ENCODE measurements at regions not wholly inside any gene's neighbourhood (a gene's known extent, or its start where the extent isn't known, plus 50 kb on each side); places are given as distances from the start of the nearest gene placed in this dataset.
A peak's percentile ranks its signal among the peaks of the same experiment; 100 is the strongest.
"Not testable (repeated sequence)": the region's sequence is repeated elsewhere in the genome, so short reads cannot be mapped to it uniquely, and the experiment has no call there.

- no peak for DNase-seq
These were observed 825.7 kb upstream of the GBE1 start for GRCh38 chr3:82587174-82587573.

GRCh38 chr3:82586414-82586813 is 825.0 kb upstream of the GBE1 start:
- no peak for DNase-seq

- not testable (repeated sequence) for DNase-seq
These were observed 824.6 kb upstream of the GBE1 start for GRCh38 chr3:82586002-82586401.

- not testable (repeated sequence) for DNase-seq
These were observed 824.1 kb upstream of the GBE1 start for GRCh38 chr3:82585591-82585990.

GRCh38 chr3:82584861-82585260 is 823.4 kb upstream of the GBE1 start:
- not testable (repeated sequence) for DNase-seq

- DNase-seq = not testable (repeated sequence)
These were observed 823.0 kb upstream of the GBE1 start for GRCh38 chr3:82584415-82584814.

- no peak for DNase-seq
These were observed 819.9 kb upstream of the GBE1 start for GRCh38 chr3:82581350-82581749.

GRCh38 chr3:82572721-82573120 is 811.3 kb upstream of the GBE1 start:
- no peak for DNase-seq

GRCh38 chr3:82568776-82569338 is 807.4 kb upstream of the GBE1 start:
- no peak for DNase-seq

- DNase-seq = no peak
These were observed 805.7 kb upstream of the GBE1 start for GRCh38 chr3:82567029-82567600.

- no peak for DNase-seq
These were observed 801.5 kb upstream of the GBE1 start for GRCh38 chr3:82562896-82563295.

- DNase-seq = no peak
These were observed 800.3 kb upstream of the GBE1 start for GRCh38 chr3:82561784-82562183.

- DNase-seq = no peak
These were observed 796.6 kb upstream of the GBE1 start for GRCh38 chr3:82558081-82558480.

GRCh38 chr3:82556113-82556512 is 794.7 kb upstream of the GBE1 start:
- DNase-seq = peak; percentile 55

GRCh38 chr3:82542556-82542955 is 781.1 kb upstream of the GBE1 start:
- not testable (repeated sequence) for DNase-seq

- no peak for DNase-seq
These were observed 760.2 kb upstream of the GBE1 start for GRCh38 chr3:82521657-82522056.

GRCh38 chr3:82520846-82521245 is 759.4 kb upstream of the GBE1 start:
- DNase-seq = no peak

- peak; percentile 19 for DNase-seq
These were observed 748.6 kb upstream of the GBE1 start for GRCh38 chr3:82509951-82510603.

GRCh38 chr3:82509106-82509842 is 747.8 kb upstream of the GBE1 start:
- DNase-seq = no peak

- DNase-seq = no peak
These were observed 744.8 kb upstream of the GBE1 start for GRCh38 chr3:82506204-82506603.

- no peak for DNase-seq
These were observed 743.8 kb upstream of the GBE1 start for GRCh38 chr3:82505079-82505756.

- DNase-seq = no peak
These were observed 736.7 kb upstream of the GBE1 start for GRCh38 chr3:82498186-82498585.

- DNase-seq = no peak
These were observed 735.6 kb upstream of the GBE1 start for GRCh38 chr3:82496890-82497560.
